Large intestine (tissue), 3 donors: ENCODE measurements at regions not wholly inside any gene's neighbourhood (a gene's known extent, or its start where the extent isn't known, plus 50 kb on each side); places are given as distances from the start of the nearest gene placed in this dataset.

Experiments
- DNase-seq, 2 donors: peaks; one replicate each; pipeline versions ENCODE4 v3.0.0 to v3.0.0-alpha.2; 2013
- H3K27ac ChIP-seq: one replicate; pipeline ENCODE4 v1.5.1; 2013; ENCODE audit warnings: low read length
- H3K27me3 ChIP-seq: 2 replicates; pipeline ENCODE4 v1.6.1; 2013; ENCODE audit warnings: low read length; ENCODE audit not compliant: control insufficient read depth, insufficient read depth
- H3K36me3 ChIP-seq: 2 replicates; pipeline ENCODE4 v1.6.1; 2013; ENCODE audit warnings: low read length; ENCODE audit not compliant: control insufficient read depth, insufficient read depth
- H3K4me1 ChIP-seq: one replicate; pipeline ENCODE4 v1.6.1; 2013; ENCODE audit warnings: low read length; ENCODE audit not compliant: control insufficient read depth, insufficient read depth
- H3K4me3 ChIP-seq: one replicate; pipeline ENCODE4 v1.5.1; 2013; ENCODE audit warnings: low read length
- H3K9me3 ChIP-seq: one replicate; pipeline ENCODE4 v1.6.1; 2013; ENCODE audit warnings: mild to moderate bottlenecking, low read depth, low read length, moderate library complexity; ENCODE audit not compliant: control insufficient read depth
- WGBS: methylation state at CpG from one replicate; pipeline ENCODE4 v1.1.5; 2013; ENCODE audit warnings: low lambda C conversion rate; ENCODE audit not compliant: insufficient coverage; 5-methylcytosine and 5-hydroxymethylcytosine counted together

DNA sequence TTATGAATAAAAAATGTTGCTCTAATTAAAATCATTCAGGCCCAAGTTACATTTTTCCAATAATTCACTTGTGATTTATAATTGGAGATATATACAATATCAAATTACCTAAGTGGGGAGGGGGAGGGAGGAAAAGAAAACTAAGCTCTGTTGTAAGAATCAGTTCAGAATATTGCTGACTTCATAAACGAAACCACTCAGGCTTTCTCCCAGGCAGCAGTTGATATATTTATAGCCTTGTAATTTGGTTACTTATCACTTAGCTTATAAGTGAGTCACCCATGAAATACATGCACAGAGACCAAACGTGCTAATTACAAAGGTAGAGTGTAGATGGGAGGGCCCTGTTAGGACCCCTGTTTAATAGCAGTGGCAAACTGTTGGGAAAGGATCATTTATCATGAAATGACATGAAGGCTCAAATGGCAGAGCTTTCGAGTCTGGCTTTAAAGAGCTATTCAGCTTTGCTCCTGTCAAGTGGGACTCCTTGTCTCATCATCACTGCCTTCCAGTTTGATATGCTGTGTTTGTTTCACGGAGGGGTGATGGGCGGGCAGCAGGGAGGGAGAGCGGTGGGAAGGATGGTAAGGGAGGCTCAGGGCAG lies 105.6 kb upstream of the PGRMC2 start:
- 0% methylated on average over 1 of the region's 6 CpGs for WGBS
- Histone ChIP-seq H3K4me1 (peaks cover 6% of the 10 kb centered on the region), H3K4me3 (no peak overlapping the region), H3K36me3 (no peaks in the 10 kb centered on the region), H3K27ac (peak overlapping the region; percentile 1), H3K9me3 (no peaks in the 10 kb centered on the region), H3K27me3 (no peaks in the 10 kb centered on the region)
- peak; percentile 21 to 70 for DNase-seq

DNA sequence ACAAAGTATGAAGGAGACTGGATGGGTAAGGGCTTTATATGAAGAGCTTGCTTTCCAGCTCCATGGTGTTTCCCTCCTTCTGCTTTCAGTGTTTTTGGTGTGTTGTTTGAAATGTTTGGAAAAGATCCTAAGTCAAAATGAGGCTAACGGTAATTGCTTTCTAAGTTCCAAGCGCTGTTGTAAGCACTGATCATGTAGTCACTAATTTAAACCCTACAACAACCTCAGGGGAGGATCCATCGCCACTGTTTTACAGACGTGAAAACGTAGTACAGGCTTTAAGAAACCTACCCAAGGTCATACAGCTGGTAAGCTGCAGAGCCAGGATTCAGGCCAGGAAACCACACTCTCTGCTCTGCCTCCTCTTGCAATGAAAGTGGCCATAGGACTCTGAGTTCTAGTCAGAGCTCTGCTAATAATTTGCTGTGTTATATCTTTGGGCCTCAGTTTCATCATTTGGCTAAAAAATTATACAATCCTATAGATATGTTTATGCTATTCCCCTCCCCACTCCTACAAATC lies 102.9 kb upstream of the PGRMC2 start:
- H3K36me3 ChIP-seq, result no peaks in the 10 kb centered on the region
- no peak overlapping the region for H3K4me3 ChIP-seq
- no CpG with 5 or more reads among the region's 5 CpGs for WGBS
- DNase-seq, result no peak
- no peaks in the 10 kb centered on the region for H3K9me3 ChIP-seq
- H3K27me3 ChIP-seq, result no peaks in the 10 kb centered on the region
- no peak overlapping the region for H3K27ac ChIP-seq
- peaks cover 6% of the 10 kb centered on the region for H3K4me1 ChIP-seq

DNA sequence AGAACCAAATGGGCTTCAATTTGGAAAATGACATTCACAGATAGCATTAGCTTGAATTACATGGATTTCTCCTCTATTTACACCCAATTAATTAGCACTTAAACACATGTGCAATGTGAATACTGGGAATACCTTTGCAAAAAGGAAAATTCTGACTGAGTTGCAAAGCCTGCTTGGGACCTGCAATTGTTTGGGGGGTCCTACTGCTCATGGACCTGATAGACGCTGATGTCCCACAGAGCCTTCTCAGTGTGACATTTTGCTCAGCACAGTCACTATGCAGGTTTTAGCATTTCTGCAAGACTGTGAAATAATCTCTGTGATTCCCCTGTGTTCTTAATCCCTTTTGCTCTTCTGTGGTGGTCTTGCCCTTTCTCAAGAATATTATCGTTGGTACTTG lies 101.2 kb upstream of the PGRMC2 start:
- no peak for DNase-seq
- WGBS, result no CpG with 5 or more reads among the region's 2 CpGs
- H3K27ac ChIP-seq, result no peak overlapping the region
- H3K36me3 ChIP-seq, result no peaks in the 10 kb centered on the region
- no peaks in the 10 kb centered on the region for H3K27me3 ChIP-seq
- peaks cover 6% of the 10 kb centered on the region for H3K4me1 ChIP-seq
- no peak overlapping the region for H3K4me3 ChIP-seq
- no peaks in the 10 kb centered on the region for H3K9me3 ChIP-seq

DNA sequence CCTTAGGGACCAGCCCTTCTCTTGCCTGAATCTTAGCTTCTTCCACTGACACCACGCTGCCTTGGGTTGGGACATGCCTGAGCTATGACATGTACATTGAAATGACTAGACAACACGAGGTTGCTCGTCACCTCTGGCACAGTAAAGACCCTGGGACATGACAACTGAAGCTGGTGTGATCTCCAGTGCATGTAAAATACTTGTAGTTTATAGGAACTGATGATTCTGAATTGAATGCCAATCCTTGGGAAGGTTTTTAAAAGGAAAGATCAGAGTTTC lies 100.7 kb upstream of the PGRMC2 start:
- DNase-seq, result no peak
- no peaks in the 10 kb centered on the region for H3K27me3 ChIP-seq
- WGBS, result no CpG with 5 or more reads among the region's 3 CpGs
- peaks cover 3% of the 10 kb centered on the region for H3K4me1 ChIP-seq
- H3K9me3 ChIP-seq, result no peaks in the 10 kb centered on the region
- H3K27ac ChIP-seq, result no peak overlapping the region
- no peak overlapping the region for H3K4me3 ChIP-seq
- H3K36me3 ChIP-seq, result no peaks in the 10 kb centered on the region

DNA sequence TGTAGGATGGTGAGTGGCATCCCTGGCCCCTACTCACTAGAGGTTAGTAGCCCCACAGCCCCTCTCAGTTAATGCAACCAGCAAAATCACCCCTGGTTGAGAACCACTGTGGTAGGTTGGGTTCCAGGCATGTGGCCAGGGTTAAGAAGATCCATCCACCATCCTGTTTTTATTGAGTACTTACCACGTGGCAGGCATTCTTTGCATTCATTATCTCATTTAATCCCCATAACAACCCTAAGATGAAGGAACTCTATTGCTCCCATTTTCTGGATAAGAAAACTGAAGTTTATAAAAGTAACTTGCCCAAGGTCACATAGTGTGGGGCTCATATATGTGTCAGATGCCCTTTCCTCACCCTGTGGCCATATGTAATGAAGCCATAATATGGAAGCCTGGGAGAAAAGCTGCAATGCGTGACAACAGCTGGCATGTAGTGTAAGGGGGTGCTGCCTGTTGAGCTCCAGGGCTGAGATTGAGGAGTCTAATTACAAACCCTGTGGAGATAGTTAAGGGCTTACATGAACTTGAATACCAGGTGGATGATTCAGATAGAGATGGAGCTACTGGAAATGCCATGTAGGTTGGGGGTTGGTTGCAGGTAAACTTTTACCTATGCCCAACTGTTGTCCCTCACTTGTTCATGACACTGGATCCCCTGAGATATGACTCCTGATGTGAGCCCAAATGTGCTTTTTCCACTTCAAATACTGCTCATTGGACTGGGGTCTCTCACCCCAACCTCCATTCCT lies 100.2 kb upstream of the PGRMC2 start:
- H3K27me3 ChIP-seq, result no peaks in the 10 kb centered on the region
- H3K36me3 ChIP-seq, result no peaks in the 10 kb centered on the region
- no CpG with 5 or more reads among the region's 2 CpGs for WGBS
- H3K4me1 ChIP-seq, result peaks cover under 1% of the 10 kb centered on the region
- no peak overlapping the region for H3K4me3 ChIP-seq
- no peak for DNase-seq
- H3K9me3 ChIP-seq, result no peaks in the 10 kb centered on the region
- no peak overlapping the region for H3K27ac ChIP-seq

DNA sequence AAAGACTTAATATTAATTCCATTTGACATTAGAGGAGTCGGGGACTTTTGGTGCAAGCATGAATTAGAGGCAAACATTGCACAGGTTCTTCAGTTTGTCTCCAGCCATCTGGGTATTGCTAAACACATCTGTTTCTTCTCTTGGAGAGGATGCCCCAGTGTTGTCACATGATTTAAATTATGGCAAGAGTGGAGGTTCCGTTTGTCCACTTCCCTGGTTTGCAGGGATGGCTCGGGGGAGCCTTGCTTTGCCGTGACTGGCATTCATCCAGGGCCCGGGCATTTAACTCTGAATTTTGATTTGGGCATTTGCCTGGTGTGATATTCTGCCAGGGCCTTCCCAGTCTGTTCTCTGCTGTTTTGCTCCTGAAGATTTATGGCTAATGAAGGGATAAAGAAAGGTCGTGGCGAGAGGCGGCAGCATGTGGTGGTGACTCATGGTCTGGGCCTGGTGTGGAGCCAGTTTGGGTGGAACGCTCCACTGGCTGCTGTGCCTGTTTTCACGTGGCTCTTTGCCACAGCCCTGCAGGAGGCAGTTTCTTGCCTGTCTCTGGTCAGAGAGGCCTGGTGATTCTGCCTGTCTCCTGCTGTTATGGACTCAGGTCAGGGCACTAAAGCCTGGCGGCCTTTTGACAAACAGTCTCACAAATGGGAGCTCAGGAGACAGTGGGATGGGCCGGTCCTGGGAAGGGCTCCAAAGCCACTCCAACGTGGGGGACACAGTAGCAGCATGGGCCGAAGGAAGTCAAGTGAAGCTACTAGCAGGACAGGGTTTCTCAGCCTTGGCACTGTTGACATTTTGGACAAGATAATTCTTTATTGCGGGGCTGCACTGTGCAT lies 99.4 kb upstream of the PGRMC2 start:
- H3K9me3 ChIP-seq, result no peaks in the 10 kb centered on the region
- H3K4me3 ChIP-seq, result no peak overlapping the region
- H3K27me3 ChIP-seq, result no peaks in the 10 kb centered on the region
- H3K4me1 ChIP-seq, result no peaks in the 10 kb centered on the region
- H3K27ac ChIP-seq, result no peak overlapping the region
- DNase-seq, result peak; percentile 19 to 27
- H3K36me3 ChIP-seq, result no peaks in the 10 kb centered on the region
- WGBS, result no CpG with 5 or more reads among the region's 15 CpGs

DNA sequence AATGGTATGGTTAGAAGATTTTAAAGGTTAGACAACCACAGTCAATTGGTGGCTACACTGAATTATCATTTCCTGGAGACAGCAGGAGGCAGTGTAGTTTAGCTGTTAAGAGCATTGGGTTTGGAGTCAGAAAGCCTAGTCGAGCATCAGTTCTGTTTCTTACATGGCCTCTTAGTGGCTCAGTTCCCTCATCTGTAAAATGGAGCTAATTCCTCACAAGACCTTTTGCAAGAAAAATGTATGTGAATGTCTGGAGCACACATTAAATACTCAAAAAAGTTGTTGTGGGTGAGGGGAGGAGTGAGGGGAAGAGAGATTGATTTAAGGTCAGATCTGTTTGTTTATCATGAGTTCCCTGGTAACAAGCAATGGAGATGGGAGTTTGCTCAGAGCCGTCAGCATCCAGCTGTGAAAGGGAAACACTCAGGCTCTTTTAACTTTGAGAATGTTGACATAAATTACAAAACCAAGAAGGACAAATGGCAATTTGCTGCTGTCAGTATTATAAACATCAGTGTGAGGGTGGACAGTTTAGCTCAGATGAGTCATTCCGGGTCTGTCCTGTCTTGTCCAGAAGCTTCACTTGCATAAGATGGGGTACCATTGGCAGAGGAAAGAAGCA lies 98.2 kb upstream of the PGRMC2 start:
- no peaks in the 10 kb centered on the region for H3K4me1 ChIP-seq
- WGBS, result no CpG with 5 or more reads among the region's 3 CpGs

DNA sequence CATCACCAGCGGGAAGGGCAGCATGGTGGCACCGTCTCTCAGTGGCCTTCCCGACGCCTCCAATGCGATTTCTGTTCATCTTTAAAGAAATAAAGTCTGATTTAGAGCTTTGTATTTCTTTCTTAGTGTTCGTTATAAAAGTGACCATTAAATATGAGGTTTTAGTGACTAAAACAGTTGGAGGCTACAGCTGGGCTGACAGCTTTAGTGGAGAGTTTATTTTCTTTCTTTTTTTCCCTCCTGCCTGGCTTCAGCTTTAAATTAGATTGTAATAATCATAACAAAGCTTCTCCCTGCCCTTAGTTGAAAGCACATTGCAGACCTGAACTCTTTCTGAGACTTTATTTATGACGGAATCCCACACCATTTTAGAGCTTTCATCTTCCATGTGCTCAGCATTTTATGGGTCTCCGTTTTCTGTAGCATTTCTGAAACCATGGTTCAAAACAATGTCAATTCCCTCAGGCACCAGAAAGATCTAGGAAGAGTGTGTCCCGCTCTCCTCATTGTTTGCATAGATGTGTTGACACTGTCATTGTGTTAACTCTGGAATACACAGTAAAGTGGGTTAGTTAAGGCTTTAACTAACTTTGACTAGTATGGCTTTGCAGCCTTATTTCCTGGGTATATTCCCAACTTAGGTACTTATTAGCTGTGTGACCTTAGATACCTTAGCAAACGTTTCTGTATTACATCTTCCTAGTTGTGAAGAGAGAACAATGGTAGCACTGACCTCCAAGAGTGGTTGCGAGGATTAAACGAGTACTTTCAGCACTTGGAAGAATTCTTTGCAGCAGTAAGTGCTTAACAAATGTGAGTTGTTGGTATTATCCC lies 97.4 kb upstream of the PGRMC2 start:
- no peak for DNase-seq
- Histone ChIP-seq H3K27me3 (no peaks in the 10 kb centered on the region), H3K9me3 (no peaks in the 10 kb centered on the region), H3K4me3 (no peak overlapping the region), H3K27ac (no peak overlapping the region), H3K4me1 (no peaks in the 10 kb centered on the region), H3K36me3 (no peaks in the 10 kb centered on the region)
- 71% methylated on average over 3 of the region's 12 CpGs for WGBS

More for the DNA sequence above, 98.2 kb upstream of the PGRMC2 start:
- Histone ChIP-seq H3K4me3 (no peak overlapping the region), H3K27me3 (no peaks in the 10 kb centered on the region), H3K27ac (no peak overlapping the region), H3K36me3 (no peaks in the 10 kb centered on the region), H3K9me3 (no peaks in the 10 kb centered on the region)
- DNase-seq, result peak; percentile 31 to 52

DNA sequence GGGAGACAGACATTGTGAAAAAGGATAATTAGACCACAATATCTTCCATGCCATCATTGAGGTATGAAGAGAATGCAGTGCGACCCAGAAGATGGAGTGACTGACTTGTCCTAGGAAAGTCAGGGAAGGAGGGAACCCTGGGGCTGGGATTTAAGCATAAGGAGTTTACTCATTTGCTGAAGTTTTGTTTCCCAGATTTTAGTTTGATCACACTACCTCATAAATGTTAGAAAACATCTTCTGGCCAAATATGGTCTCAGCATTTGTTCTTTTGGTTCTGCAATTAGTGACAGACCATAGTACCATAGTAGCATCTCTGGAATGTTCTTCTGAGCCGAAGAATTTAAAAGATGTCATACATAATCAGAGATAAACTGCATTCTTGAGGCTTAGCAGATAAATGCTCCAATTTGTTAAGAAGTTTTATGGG lies 96.5 kb upstream of the PGRMC2 start:
- Histone ChIP-seq H3K9me3 (no peaks in the 10 kb centered on the region), H3K4me1 (no peaks in the 10 kb centered on the region), H3K36me3 (no peaks in the 10 kb centered on the region), H3K4me3 (no peak overlapping the region), H3K27me3 (no peaks in the 10 kb centered on the region), H3K27ac (no peak overlapping the region)
- no peak for DNase-seq
- no CpG with 5 or more reads among the region's 2 CpGs for WGBS
